ENCODE measurements at regions not wholly inside any gene's neighbourhood (a gene's known extent, or its start where the extent isn't known, plus 50 kb on each side); places are given as distances from the start of the nearest gene placed in this dataset.
"Not testable (repeated sequence)": the region's sequence is repeated elsewhere in the genome, so short reads cannot be mapped to it uniquely, and the experiment has no call there.

- DNase-seq, result not testable (repeated sequence)
These were observed 75.6 kb downstream of the MRPL39 start for GRCh38 chr21:25531538-25532250.

GRCh38 chr21:25528515-25528914 is 78.8 kb downstream of the MRPL39 start:
- DNase-seq, result no peak

GRCh38 chr21:25518491-25518911 is 88.8 kb downstream of the MRPL39 start:
- DNase-seq, result no peak

GRCh38 chr21:25515484-25516405 is 91.5 kb downstream of the MRPL39 start:
- DNase-seq, result peak in 2 of 3 donors; percentile 2 to 13

GRCh38 chr21:25513810-25514209 is 93.5 kb downstream of the MRPL39 start:
- DNase-seq, result no peak

GRCh38 chr21:25512095-25513081 is 94.9 kb downstream of the MRPL39 start:
- DNase-seq, result no peak

GRCh38 chr21:25509862-25510261 is 97.4 kb downstream of the MRPL39 start:
- DNase-seq, result no peak

- DNase-seq, result no peak
These were observed 98.9 kb downstream of the MRPL39 start for GRCh38 chr21:25508364-25508763.

- no peak for DNase-seq
These were observed 99.8 kb downstream of the MRPL39 start for GRCh38 chr21:25507522-25507921.

GRCh38 chr21:25506887-25507286 is 100.4 kb downstream of the MRPL39 start:
- peak in 1 of 3 donors; percentile 55 for DNase-seq

- no peak for DNase-seq
These were observed 101.0 kb downstream of the MRPL39 start for GRCh38 chr21:25506261-25506660.

- no peak for DNase-seq
These were observed 103.3 kb downstream of the MRPL39 start for GRCh38 chr21:25503981-25504380.

GRCh38 chr21:25501996-25502665 is 105.2 kb downstream of the MRPL39 start:
- DNase-seq, result peak in 1 of 3 donors; percentile 3

- no peak for DNase-seq
These were observed 105.8 kb downstream of the MRPL39 start for GRCh38 chr21:25501462-25501861.

GRCh38 chr21:25500598-25500997 is 106.7 kb downstream of the MRPL39 start:
- DNase-seq, result no peak

- peak in 1 of 3 donors; percentile 43 for DNase-seq
These were observed 110.3 kb downstream of the MRPL39 start for GRCh38 chr21:25496825-25497482.

- no peak for DNase-seq
These were observed 112.5 kb downstream of the MRPL39 start for GRCh38 chr21:25494804-25495203.

- DNase-seq, result no peak
These were observed 113.6 kb downstream of the MRPL39 start for GRCh38 chr21:25493722-25494121.

- DNase-seq, result no peak
These were observed 116.0 kb downstream of the MRPL39 start for GRCh38 chr21:25491267-25491666.

- no peak for DNase-seq
These were observed 116.5 kb downstream of the MRPL39 start for GRCh38 chr21:25490742-25491141.

GRCh38 chr21:25489673-25490072 is 117.6 kb downstream of the MRPL39 start:
- DNase-seq, result no peak

All from muscle of back (tissue), 3 donors.